SK-N-SH (cell line): ENCODE measurements at regions not wholly inside any gene's neighbourhood (a gene's known extent, or its start where the extent isn't known, plus 50 kb on each side); places are given as distances from the start of the nearest gene placed in this dataset.

Source experiments
- CTCF ChIA-PET: fragments of 300-600, 350-600 bp; formaldehyde crosslinking; extraction: SDS; loops from one replicate; lab custom pipeline; 2021; lab: Yijun Ruan, JAX
- POLR2A ChIA-PET: fragments of 350-600 bp; sonication (Branson Sonifier 250); formaldehyde crosslinking; extraction: SDS; loops from one replicate; lab custom pipeline; 2020; ENCODE audit warnings: antibody characterized with exemption, inconsistent platforms; lab: Yijun Ruan, JAX
- DNase-seq: peaks from one replicate; pipeline ENCODE4 v3.0.0; 2012
- H2AFZ ChIP-seq: fragments of 200-600 bp; sonication (generic); 2 replicates; pipeline ENCODE4 v1.8.1; 2016; ENCODE audit warnings: antibody characterized with exemption, mild to moderate bottlenecking, low read depth
- H3F3A ChIP-seq: fragments of 200-600 bp; sonication (generic); replicated peaks from 2 replicates; pipeline ENCODE3; 2016; ENCODE audit warnings: antibody characterized with exemption, mild to moderate bottlenecking; ENCODE audit not compliant: insufficient read depth
- H3K27ac ChIP-seq, 2 experiments: fragments of 200-500 bp in 1 of 2; fragments of 200-600 bp in 1 of 2; sonication (Bioruptor generic) in 1 of 2; sonication (generic), shearing (Covaris generic) in 1 of 2; 2 replicates each; pipeline versions ENCODE4 v1.5.1 to v1.6.1; 2014 to 2016; ENCODE audit warnings: low read depth in 2 of 2, inconsistent platforms in 1 of 2, low read length in 1 of 2, mild to moderate bottlenecking in 1 of 2, mixed read lengths in 1 of 2
- H3K27me3 ChIP-seq: fragments of 200-600 bp; sonication (generic), shearing (Covaris generic); 2 replicates; pipeline ENCODE4 v1.6.1; 2016; ENCODE audit warnings: mixed run types; ENCODE audit not compliant: insufficient read depth
- H3K36me3 ChIP-seq, 2 experiments: fragments of 200-500 bp in 1 of 2; fragments of 200-600 bp in 1 of 2; sonication (Bioruptor generic) in 1 of 2; sonication (generic) in 1 of 2; replicated peaks in 1 of 2; 2 replicates each; pipeline versions ENCODE3 to v1.5.1; 2014 to 2016; ENCODE audit warnings: low read length in 1 of 2, mild to moderate bottlenecking in 1 of 2; ENCODE audit not compliant: insufficient read depth in 2 of 2, control insufficient read depth in 1 of 2
- H3K4me1 ChIP-seq, 2 experiments: fragments of 200-500 bp in 1 of 2; fragments of 200-600 bp in 1 of 2; sonication (Bioruptor generic) in 1 of 2; sonication (generic), shearing (Covaris generic) in 1 of 2; 2 replicates each; pipeline versions ENCODE4 v1.5.1 to v1.6.1; 2014 to 2016; ENCODE audit warnings: low read depth in 1 of 2, low read length in 1 of 2, mixed run types in 1 of 2; ENCODE audit not compliant: insufficient read depth in 2 of 2, control insufficient read depth in 1 of 2
- H3K4me2 ChIP-seq: fragments of 200-600 bp; sonication (generic), shearing (Covaris generic); 2 replicates; pipeline ENCODE4 v1.6.1; 2017; ENCODE audit warnings: mixed run types
- H3K4me3 ChIP-seq, 2 experiments: fragments of 200-500 bp in 1 of 2; fragments of 200-600 bp in 1 of 2; sonication (Bioruptor generic) in 1 of 2; sonication (generic), shearing (Covaris generic) in 1 of 2; 2 replicates each; pipeline versions ENCODE4 v1.5.1 to v1.8.1; 2014 to 2016; ENCODE audit warnings: low read depth in 2 of 2, inconsistent platforms in 1 of 2, low read length in 1 of 2, mild to moderate bottlenecking in 1 of 2, mixed read lengths in 1 of 2, moderate library complexity in 1 of 2
- H3K79me2 ChIP-seq: fragments of 200-600 bp; sonication (generic); 2 replicates; pipeline ENCODE4 v1.8.1; 2017; ENCODE audit warnings: mild to moderate bottlenecking; ENCODE audit not compliant: insufficient read depth
- H3K9ac ChIP-seq: fragments of 200-600 bp; sonication (generic); 2 replicates; pipeline ENCODE4 v1.6.1; 2017; ENCODE audit warnings: mixed run types
- H3K9me2 ChIP-seq: fragments of 200-600 bp; sonication (generic); 2 replicates; pipeline ENCODE4 v1.6.1; 2017; ENCODE audit warnings: mixed run types
- H3K9me3 ChIP-seq: fragments of 200-600 bp; sonication (generic); 2 replicates; pipeline ENCODE4 v1.6.1; 2017; ENCODE audit warnings: mixed run types, mild to moderate bottlenecking, moderate library complexity
- H4K20me1 ChIP-seq: fragments of 200-600 bp; sonication (generic); 2 replicates; pipeline ENCODE4 v1.6.1; 2017; ENCODE audit warnings: mild to moderate bottlenecking, mixed run types; ENCODE audit not compliant: insufficient read depth
- EZH2phosphoT487 ChIP-seq: fragments of 200-600 bp; sonication (generic); IDR thresholded peaks from 2 replicates; pipeline ENCODE4 v1.6.1; 2017; ENCODE audit warnings: low read depth, mixed run types, mild to moderate bottlenecking, antibody characterized with exemption, moderate library complexity, borderline replicate concordance
- GABPA ChIP-seq: IDR thresholded peaks from 2 replicates; pipeline ENCODE4 v1.4.0; 2012; ENCODE audit warnings: low read depth, mild to moderate bottlenecking
- GATA2 ChIP-seq: sonication (generic); formaldehyde crosslinking; IDR thresholded peaks from 2 replicates; pipeline ENCODE4 v1.5.0; 2020; ENCODE audit warnings: mild to moderate bottlenecking, missing genetic modification reagents
- MEF2A ChIP-seq: IDR thresholded peaks from 2 replicates; pipeline ENCODE4 v1.4.0; 2012; ENCODE audit warnings: low read depth, borderline replicate concordance
- NRF1 ChIP-seq: IDR thresholded peaks from 2 replicates; pipeline ENCODE4 v1.6.1; 2012; ENCODE audit warnings: low read depth, mild to moderate bottlenecking, low read length
- POLR2AphosphoS5 ChIP-seq: IDR thresholded peaks from 2 replicates; pipeline ENCODE4 v1.6.1; 2012; ENCODE audit warnings: low read depth, low read length
- RFX5 ChIP-seq: IDR thresholded peaks from 2 replicates; pipeline ENCODE4 v1.6.1; 2012; ENCODE audit warnings: mild to moderate bottlenecking, improper control_type of control experiment, low read length
- RXRA ChIP-seq: IDR thresholded peaks from 2 replicates; pipeline ENCODE4 v1.4.0; 2012; ENCODE audit warnings: low read depth, mild to moderate bottlenecking, borderline replicate concordance
- SIN3A ChIP-seq: IDR thresholded peaks from 2 replicates; pipeline ENCODE4 v1.6.1; 2012; ENCODE audit warnings: low read depth, mild to moderate bottlenecking, low read length, moderate library complexity, borderline replicate concordance
- TAF1 ChIP-seq: IDR thresholded peaks from 2 replicates; pipeline ENCODE4 v1.6.1; 2012; ENCODE audit warnings: low read depth, mild to moderate bottlenecking, low read length, moderate library complexity, borderline replicate concordance
- TEAD4 ChIP-seq: IDR thresholded peaks from 2 replicates; pipeline ENCODE4 v1.4.0; 2012; ENCODE audit warnings: mild to moderate bottlenecking, borderline replicate concordance; ENCODE audit not compliant: insufficient read depth
- YY1 ChIP-seq: IDR thresholded peaks from 2 replicates; pipeline ENCODE4 v1.4.0; 2012; ENCODE audit warnings: low read depth, mild to moderate bottlenecking
- WGBS: methylation state at CpG from one replicate; pipeline ENCODE4 v1.1.6; 2017; ENCODE audit warnings: low lambda C conversion rate; 5-methylcytosine and 5-hydroxymethylcytosine counted together
- TF ChIP-seq, protein P1 (sequence below): IDR thresholded peaks from 2 replicates; pipeline ENCODE4 v1.4.0; 2012; ENCODE audit warnings: low read depth, borderline replicate concordance
- TF ChIP-seq, protein P2 (sequence below): IDR thresholded peaks from 2 replicates; pipeline ENCODE4 v1.6.1; 2012; ENCODE audit warnings: mild to moderate bottlenecking, low read depth, low read length, moderate library complexity
- TF ChIP-seq, protein P3 (sequence below): IDR thresholded peaks from 2 replicates; pipeline ENCODE4 v1.4.0; 2012; ENCODE audit warnings: low read depth
- TF ChIP-seq, protein P4 (sequence below): IDR thresholded peaks from 2 replicates; pipeline ENCODE4; 2012

DNA sequence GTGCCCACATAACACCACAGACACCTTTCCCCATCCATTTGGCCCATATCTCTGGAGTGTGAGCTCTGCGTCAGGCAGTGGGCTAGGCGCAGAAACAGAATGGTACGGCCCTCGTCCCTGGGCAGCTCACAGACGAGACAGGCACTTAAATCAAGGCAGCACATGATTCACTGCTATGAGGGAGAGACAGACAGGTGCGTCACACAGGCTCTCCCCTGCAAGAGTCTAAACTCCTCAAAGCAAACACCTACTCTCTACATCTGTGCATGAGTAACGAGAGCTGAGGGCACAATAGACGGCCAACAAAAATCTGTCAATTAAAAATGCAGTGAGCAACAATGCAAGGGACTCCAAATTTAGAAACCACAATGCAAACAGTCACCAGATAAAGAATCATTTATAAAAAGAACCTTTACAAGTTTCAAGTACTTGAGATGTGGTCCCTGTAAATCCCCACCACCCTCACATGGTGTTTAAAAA, 348.9 kb downstream of the UQCRFS1 start:
- H3K4me3 ChIP-seq: no peak overlapping the region
- H4K20me1 ChIP-seq: no peaks in the 10 kb centered on the region
- no peaks in the 10 kb centered on the region for H3K9me2 ChIP-seq
- no peak overlapping the region for H2AFZ ChIP-seq
- H3K4me1 ChIP-seq: no peaks in the 10 kb centered on the region
- H3K4me2 ChIP-seq: no peak overlapping the region
- H3K36me3 ChIP-seq: no peaks in the 10 kb centered on the region
- H3K9me3 ChIP-seq: no peaks in the 10 kb centered on the region
- peaks cover 49% of the 10 kb centered on the region; the same call in 1 of the 2 replicates for H3K27me3 ChIP-seq
- WGBS: 5% methylated on average over 8 of the region's 8 CpGs
- DNase-seq: no peak
- no peak for TF ChIP-seq RXRA
- TF ChIP-seq, protein P1, sequence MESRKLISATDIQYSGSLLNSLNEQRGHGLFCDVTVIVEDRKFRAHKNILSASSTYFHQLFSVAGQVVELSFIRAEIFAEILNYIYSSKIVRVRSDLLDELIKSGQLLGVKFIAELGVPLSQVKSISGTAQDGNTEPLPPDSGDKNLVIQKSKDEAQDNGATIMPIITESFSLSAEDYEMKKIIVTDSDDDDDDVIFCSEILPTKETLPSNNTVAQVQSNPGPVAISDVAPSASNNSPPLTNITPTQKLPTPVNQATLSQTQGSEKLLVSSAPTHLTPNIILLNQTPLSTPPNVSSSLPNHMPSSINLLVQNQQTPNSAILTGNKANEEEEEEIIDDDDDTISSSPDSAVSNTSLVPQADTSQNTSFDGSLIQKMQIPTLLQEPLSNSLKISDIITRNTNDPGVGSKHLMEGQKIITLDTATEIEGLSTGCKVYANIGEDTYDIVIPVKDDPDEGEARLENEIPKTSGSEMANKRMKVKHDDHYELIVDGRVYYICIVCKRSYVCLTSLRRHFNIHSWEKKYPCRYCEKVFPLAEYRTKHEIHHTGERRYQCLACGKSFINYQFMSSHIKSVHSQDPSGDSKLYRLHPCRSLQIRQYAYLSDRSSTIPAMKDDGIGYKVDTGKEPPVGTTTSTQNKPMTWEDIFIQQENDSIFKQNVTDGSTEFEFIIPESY: no peak
- TF ChIP-seq POLR2AphosphoS5: no peak
- TF ChIP-seq, protein P2, sequence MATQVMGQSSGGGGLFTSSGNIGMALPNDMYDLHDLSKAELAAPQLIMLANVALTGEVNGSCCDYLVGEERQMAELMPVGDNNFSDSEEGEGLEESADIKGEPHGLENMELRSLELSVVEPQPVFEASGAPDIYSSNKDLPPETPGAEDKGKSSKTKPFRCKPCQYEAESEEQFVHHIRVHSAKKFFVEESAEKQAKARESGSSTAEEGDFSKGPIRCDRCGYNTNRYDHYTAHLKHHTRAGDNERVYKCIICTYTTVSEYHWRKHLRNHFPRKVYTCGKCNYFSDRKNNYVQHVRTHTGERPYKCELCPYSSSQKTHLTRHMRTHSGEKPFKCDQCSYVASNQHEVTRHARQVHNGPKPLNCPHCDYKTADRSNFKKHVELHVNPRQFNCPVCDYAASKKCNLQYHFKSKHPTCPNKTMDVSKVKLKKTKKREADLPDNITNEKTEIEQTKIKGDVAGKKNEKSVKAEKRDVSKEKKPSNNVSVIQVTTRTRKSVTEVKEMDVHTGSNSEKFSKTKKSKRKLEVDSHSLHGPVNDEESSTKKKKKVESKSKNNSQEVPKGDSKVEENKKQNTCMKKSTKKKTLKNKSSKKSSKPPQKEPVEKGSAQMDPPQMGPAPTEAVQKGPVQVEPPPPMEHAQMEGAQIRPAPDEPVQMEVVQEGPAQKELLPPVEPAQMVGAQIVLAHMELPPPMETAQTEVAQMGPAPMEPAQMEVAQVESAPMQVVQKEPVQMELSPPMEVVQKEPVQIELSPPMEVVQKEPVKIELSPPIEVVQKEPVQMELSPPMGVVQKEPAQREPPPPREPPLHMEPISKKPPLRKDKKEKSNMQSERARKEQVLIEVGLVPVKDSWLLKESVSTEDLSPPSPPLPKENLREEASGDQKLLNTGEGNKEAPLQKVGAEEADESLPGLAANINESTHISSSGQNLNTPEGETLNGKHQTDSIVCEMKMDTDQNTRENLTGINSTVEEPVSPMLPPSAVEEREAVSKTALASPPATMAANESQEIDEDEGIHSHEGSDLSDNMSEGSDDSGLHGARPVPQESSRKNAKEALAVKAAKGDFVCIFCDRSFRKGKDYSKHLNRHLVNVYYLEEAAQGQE: no peak
- TF ChIP-seq TEAD4: no peak
- H3K9ac ChIP-seq: no peak overlapping the region
- H3K79me2 ChIP-seq: no peaks in the 10 kb centered on the region
- ChIA-PET POLR2A (no interaction called here), CTCF (interaction anchor here (0.7 to 2.3 kb wide), 2 partner anchors 11 to 15 kb away, joined by 3 to 9 read pairs; no protein-coding TSS in a partner anchor)
- H3K27ac ChIP-seq: no peak overlapping the region
- H3F3A ChIP-seq: no peaks in the 10 kb centered on the region

DNA sequence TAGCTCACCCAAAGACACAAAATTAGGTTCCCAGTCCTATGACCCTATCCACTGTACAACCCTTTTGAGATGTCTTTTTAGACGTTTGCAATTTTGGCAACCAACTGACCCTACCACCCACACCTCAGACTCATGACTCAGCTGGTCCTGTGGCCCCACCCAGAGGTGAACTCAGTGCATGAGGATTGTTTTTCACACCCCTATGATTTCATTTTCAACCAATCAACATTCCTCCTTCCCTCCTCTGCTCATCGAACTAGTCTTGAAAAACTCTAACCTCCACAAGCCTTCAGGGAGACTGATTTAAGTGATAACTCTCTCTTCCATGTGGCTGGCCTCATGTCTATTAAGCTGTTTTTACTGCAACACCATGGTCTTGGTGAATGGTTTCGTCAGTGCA, 350.7 kb downstream of the UQCRFS1 start:
- no peak for DNase-seq
- no peaks in the 10 kb centered on the region for H3K36me3 ChIP-seq
- no peaks in the 10 kb centered on the region for H3K9me3 ChIP-seq
- H3F3A ChIP-seq: no peaks in the 10 kb centered on the region
- no peaks in the 10 kb centered on the region for H3K9me2 ChIP-seq
- H3K27me3 ChIP-seq: peaks cover 31% of the 10 kb centered on the region; the same call in 1 of the 2 replicates
- no peak overlapping the region for H3K4me3 ChIP-seq
- H2AFZ ChIP-seq: no peak overlapping the region
- H4K20me1 ChIP-seq: no peaks in the 10 kb centered on the region
- H3K79me2 ChIP-seq: no peaks in the 10 kb centered on the region
- H3K4me2 ChIP-seq: no peak overlapping the region
- H3K27ac ChIP-seq: no peak overlapping the region
- H3K4me1 ChIP-seq: no peaks in the 10 kb centered on the region
- ChIA-PET POLR2A (no interaction called here), CTCF (interaction anchor here (1.4 kb wide), 1 partner anchor 17 kb away, joined by 4 read pairs; no protein-coding TSS in a partner anchor)
- WGBS: 0% methylated on average over 3 of the region's 3 CpGs
- TF ChIP-seq POLR2AphosphoS5: no peak
- TF ChIP-seq, protein P3, sequence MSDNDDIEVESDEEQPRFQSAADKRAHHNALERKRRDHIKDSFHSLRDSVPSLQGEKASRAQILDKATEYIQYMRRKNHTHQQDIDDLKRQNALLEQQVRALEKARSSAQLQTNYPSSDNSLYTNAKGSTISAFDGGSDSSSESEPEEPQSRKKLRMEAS: no peak
- no peak for TF ChIP-seq RFX5
- no peak for TF ChIP-seq GABPA
- TF ChIP-seq SIN3A: no peak
- no peak for TF ChIP-seq NRF1
- TF ChIP-seq, protein P1: no peak
- no peak for TF ChIP-seq MEF2A
- TF ChIP-seq, protein P4, sequence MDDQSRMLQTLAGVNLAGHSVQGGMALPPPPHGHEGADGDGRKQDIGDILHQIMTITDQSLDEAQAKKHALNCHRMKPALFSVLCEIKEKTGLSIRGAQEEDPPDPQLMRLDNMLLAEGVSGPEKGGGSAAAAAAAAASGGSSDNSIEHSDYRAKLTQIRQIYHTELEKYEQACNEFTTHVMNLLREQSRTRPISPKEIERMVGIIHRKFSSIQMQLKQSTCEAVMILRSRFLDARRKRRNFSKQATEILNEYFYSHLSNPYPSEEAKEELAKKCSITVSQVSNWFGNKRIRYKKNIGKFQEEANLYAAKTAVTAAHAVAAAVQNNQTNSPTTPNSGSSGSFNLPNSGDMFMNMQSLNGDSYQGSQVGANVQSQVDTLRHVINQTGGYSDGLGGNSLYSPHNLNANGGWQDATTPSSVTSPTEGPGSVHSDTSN: no peak
- TF ChIP-seq GATA2: no peak
- TF ChIP-seq RXRA: no peak
- no peak for TF ChIP-seq YY1
- TF ChIP-seq TAF1: no peak
- TF ChIP-seq EZH2phosphoT487: no peak
- no peak overlapping the region for H3K9ac ChIP-seq
